ENCODE measurements at regions not wholly inside any gene's neighbourhood (a gene's known extent, or its start where the extent isn't known, plus 50 kb on each side); places are given as distances from the start of the nearest gene placed in this dataset.
"Not testable (repeated sequence)": the region's sequence is repeated elsewhere in the genome, so short reads cannot be mapped to it uniquely, and the experiment has no call there.

- not testable (repeated sequence) for DNase-seq
Observed at GRCh38 chr4:82301390-82301789, 72.4 kb downstream of the HNRNPD start.

- DNase-seq: no peak
Observed at GRCh38 chr4:82293304-82293703, 80.5 kb downstream of the HNRNPD start.

- no peak for DNase-seq
Observed at GRCh38 chr4:82287720-82288119, 86.1 kb downstream of the HNRNPD start.

- peak; percentile 96 for DNase-seq
Observed at GRCh38 chr4:82284858-82285805, 88.7 kb downstream of the HNRNPD start.

GRCh38 chr4:82284475-82284857, 89.3 kb downstream of the HNRNPD start:
- no peak for DNase-seq

DNA sequence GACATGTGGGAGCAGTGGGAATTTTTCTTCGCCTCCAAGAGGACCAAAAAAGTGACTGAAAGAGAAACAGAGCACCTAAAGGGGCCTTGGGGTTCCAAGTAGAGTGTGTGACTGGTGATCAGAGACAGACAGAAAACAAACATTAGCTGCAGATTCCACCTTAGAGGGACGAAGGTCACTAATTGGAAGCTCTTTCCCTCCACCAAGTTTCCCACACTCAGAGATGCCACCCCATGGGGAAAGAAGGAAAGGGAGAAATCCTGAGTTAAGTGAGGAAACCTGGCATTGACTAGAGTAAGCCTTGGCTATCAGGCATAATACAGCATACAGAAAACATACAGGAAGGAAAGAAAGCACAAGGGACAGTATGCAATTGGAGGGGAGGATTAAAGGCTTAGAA, 90.9 kb downstream of the HNRNPD start:
- no peak for DNase-seq

DNA sequence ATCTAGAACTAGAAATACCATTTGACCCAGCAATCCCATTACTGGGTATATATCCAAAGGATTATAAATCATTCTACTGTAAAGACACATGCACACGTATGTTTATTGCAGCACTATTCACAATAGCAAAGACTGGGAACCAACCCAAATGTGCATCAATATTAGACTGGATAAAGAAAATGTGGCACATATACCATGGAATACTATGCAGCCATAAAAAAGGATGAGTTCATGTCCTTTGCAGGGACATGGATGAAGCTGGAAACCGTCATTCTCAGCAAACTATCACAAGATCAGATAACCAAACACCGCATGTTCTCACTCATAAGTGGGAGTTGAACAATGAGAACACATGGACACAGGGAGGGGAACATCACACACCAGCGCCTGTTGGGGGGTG, 94.2 kb downstream of the HNRNPD start:
- not testable (repeated sequence) for DNase-seq

GRCh38 chr4:82276332-82276640, 97.5 kb downstream of the HNRNPD start:
- DNase-seq: no peak

GRCh38 chr4:82275431-82276331, 98.1 kb downstream of the HNRNPD start:
- DNase-seq: no peak

GRCh38 chr4:82274700-82275099, 99.1 kb downstream of the HNRNPD start:
- not testable (repeated sequence) for DNase-seq

- DNase-seq: not testable (repeated sequence)
Observed at GRCh38 chr4:82272523-82272922, 101.3 kb downstream of the HNRNPD start.

GRCh38 chr4:82271915-82272480, 101.8 kb downstream of the HNRNPD start:
- DNase-seq: peak; percentile 12

GRCh38 chr4:82268826-82269193, 105.0 kb downstream of the HNRNPD start:
- DNase-seq: no peak

DNA sequence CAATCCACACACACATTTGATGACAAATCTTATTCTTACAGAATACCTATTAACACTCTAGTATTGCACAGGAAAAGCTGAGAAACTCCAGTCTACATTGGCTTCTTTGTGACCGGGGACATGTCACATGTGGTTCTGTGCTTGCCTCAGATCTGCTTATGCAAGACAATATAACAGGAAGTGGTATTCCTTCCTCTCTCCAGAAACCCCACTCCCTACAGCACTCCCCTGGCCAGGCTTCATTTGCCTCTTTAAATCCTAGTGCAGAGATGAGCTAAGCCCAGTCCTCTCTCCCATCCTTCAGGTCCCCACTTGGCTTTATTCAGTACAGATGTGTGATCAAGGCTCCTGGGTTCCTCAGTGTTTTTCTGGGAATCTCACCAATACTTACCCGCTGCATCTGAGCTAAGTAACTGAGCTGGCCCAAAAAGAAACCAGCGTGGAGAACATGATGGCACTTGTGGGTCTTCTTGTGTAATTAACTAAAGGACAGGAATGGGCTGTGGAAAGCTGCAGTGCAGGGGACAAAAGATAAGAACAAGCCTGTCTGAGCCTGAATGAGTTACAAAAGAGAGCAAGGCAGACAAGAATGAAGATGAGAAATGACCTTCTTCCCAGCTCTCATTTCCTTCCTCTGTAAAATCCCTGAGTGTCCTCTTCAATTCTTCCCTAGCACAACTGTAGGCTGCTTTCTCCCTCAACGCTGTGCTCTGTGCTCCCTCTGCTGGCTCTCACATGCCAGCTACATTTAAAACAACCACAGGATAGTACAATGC, 105.6 kb downstream of the HNRNPD start:
- DNase-seq: peak; percentile 52

DNA sequence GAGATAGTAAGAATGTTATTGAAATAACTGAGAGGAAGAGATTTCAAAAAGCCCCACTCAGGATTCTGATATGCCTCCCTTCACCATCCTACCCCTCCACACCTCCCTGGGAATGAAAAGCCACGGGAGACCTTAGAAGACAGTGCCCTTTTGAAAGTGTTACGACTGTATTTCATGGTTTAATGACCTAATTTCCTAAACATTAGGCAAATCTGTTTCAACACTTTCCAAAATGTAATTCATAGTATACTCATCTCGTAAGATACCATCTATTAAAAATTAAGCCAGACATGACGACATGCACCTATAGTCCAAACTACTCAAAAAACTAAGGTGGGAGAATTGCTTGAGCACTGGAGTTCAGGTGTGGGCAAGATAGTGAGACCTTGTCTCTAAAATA, 106.3 kb downstream of the HNRNPD start:
- DNase-seq: no peak

DNA sequence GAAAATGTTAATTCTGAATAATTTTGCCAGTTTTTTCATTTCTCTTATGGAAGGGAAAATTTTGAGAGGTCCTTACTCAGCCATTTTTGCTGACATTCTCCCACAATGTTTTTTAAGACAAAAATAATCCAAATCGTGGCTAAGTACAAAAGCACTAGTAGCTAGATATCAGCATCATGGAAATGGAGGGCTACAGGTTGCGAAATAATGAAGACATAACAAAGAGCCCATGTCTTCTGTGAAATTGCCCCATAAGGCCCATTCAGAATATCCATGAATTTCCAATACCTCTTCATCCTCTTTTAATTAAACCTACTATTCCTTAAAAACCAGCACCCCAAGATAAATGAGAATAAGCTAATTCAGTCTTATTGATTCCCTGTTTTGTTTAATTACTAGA, 107.4 kb downstream of the HNRNPD start:
- no peak for DNase-seq

DNA sequence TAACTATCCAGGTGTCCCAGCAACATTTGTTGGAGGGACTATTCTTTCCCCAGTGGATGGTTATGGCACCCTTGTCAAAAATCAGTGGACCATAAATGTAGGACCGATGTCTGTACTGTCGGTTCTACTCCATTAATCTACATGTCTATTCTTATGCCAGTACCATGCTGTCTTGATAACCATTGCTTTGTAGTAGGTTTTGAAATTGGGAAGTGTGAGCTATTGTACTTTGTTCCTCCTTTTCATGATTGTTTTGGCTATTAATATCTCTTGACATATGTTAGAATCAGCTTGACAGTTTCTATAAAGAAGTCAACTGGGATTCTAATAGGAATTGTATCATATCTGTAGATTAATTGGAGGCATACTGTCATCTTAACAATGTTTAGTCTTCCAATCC, 112.7 kb downstream of the HNRNPD start:
- DNase-seq: no peak

DNA sequence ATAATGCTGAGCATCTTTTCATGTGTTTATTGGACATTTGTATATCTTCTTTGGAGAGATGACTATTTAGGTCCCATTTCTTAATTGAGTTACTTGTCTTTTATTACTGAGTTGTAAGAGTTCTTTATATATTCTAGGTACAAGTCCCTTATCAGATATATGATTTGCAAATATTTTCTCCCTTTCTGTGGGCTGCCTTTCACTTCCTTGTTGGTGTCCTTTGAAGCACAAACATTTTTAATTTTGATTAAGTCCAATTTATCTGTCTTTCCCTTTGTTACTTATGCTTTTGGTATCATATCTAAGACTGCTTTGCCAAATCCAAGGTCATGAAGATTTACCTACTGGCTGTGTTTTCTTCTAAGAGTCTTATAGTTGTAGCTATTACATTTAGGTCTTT, 113.2 kb downstream of the HNRNPD start:
- no peak for DNase-seq

DNA sequence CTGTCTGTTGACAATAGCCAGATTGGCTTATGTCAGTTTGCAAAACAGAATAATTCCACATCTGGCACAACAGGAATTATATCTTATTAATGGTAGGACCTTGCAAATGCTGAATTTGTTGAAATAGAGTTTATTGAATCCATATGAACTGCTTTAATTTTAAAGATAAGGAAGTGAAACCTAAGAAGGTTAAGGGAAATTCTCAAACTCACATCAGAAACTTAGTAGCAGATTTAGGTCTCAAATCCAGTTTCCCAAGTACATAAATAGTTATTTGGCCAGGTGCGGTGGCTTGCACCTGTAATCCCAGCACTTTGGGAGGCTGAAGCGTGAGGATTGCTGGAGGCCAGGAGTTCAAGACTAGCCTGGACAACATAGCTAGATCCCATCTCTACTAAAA, 117.1 kb downstream of the HNRNPD start:
- DNase-seq: no peak

DNA sequence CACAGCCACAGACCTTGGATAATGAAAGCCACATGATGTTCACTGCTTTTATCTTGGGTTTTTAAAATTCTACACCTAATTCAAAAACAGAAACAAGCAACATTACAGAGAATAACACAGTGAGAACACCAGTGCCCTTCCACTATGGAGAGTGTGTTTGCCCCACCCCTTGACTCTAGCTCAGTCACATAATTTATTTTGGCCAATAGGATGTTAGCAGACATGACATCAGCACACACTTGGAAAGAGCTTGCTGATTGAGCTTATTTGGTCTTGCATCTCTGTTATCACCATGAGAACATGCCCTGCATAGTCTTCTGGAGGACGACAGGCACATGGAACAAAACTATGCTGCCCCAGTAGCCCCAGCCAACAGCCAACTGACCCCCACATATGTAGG, 118.1 kb downstream of the HNRNPD start:
- DNase-seq: no peak

DNA sequence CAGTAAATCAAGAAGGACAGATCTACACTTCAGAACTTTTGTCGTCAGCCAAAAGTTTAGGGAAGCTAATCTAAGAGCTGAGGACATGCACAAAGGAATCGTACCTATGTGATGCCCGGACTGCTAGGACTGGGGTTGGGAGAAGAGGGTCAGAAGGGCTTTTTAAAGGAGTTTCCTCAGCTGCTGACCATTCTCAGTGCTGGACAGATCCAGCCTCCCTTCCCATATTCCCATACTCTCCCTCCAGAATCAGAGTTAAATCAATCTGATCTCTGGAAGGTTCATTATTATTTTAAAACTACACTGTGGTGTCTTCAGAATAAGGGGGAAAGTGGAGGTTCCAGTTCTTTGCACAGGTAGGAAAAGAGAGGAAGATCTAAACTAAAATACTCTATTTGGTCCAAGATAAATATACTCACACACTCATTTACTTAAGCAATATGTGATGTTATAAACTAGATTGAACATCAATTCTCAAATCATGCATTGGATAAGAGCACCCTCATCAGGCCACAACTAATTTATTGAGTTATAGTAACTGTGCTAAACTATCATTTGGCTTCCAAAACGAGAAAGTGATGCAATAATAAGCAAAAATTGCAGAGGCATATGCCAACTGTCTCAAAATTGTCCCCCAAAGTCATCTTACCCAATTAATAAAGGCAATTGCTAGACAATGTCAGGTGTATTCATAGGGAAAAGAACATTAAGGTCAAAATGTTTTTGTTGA, 124.7 kb downstream of the HNRNPD start:
- no peak for DNase-seq

DNA sequence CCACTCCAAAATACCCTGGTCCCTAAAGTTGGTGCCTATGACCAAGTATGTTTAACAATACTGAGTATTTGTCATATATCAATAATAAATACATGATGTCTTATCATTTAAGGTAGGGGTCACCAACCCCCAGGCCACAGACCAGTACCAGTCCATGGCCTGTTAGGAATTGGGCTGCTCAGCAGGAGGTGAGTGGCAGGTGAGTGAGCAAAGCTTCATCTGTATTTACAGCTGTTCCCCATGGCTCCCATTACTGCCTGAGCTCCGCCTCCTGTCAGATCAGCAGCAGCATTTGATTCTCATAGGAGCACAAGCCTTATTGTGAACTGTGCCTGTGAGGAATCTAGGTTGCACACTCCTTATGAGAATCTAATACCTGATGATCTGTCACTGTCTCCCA, 126.2 kb downstream of the HNRNPD start:
- DNase-seq: no peak

All from NCI-H345 (cell line).